Upper lobe of left lung (tissue), 4 donors: ENCODE measurements at regions not wholly inside any gene's neighbourhood (a gene's known extent, or its start where the extent isn't known, plus 50 kb on each side); places are given as distances from the start of the nearest gene placed in this dataset.

Experiments
- EP300 ChIP-seq, 4 donors: sonication (generic); formaldehyde crosslinking; IDR thresholded peaks; one replicate each; pipeline ENCODE4 v1.5.1; 2017; ENCODE audit warnings: antibody characterized with exemption in 4 of 4, control low read depth in 2 of 4
- POLR2A ChIP-seq, 4 donors: fragments of 450-650 bp; IDR thresholded peaks; one replicate each; pipeline ENCODE4 v1.5.1; 2016 to 2017; ENCODE audit warnings: antibody characterized with exemption in 4 of 4, mild to moderate bottlenecking in 2 of 4
- TF ChIP-seq, protein P1 (sequence below), 6 experiments: fragments of 450-650 bp in 4 of 6; fragments of 200-600 bp in 2 of 6; sonication (generic) in 2 of 6; IDR thresholded peaks; one replicate each; pipeline ENCODE4 v1.5.1; 2016 to 2019; ENCODE audit warnings: antibody characterized with exemption in 6 of 6

DNA sequence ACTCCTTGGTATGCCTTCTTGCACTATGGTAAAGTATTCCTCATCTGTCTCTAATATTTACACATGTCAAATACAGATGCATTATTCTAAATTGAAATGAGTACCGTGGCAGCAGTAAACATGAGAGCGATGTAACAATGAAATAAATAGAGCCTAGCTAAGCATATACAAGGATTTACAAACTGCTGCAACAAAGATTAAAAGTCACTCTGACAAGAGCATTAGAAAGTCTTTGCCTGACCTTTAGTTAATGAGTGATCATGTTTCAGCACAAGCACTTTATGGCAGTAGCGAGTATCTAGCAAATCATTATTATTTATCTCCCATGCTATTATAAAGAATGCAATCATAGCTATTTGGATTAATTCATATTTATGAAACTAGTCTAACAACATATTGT is 547.0 kb upstream of the NDST4 start:
- no peak for TF ChIP-seq EP300 (IDR thresholded peaks at IDR 0.05)
- TF ChIP-seq, protein P1, sequence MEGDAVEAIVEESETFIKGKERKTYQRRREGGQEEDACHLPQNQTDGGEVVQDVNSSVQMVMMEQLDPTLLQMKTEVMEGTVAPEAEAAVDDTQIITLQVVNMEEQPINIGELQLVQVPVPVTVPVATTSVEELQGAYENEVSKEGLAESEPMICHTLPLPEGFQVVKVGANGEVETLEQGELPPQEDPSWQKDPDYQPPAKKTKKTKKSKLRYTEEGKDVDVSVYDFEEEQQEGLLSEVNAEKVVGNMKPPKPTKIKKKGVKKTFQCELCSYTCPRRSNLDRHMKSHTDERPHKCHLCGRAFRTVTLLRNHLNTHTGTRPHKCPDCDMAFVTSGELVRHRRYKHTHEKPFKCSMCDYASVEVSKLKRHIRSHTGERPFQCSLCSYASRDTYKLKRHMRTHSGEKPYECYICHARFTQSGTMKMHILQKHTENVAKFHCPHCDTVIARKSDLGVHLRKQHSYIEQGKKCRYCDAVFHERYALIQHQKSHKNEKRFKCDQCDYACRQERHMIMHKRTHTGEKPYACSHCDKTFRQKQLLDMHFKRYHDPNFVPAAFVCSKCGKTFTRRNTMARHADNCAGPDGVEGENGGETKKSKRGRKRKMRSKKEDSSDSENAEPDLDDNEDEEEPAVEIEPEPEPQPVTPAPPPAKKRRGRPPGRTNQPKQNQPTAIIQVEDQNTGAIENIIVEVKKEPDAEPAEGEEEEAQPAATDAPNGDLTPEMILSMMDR (IDR thresholded peaks at IDR 0.05) = no peak
- no peak for TF ChIP-seq POLR2A (IDR thresholded peaks at IDR 0.05)
